MM.1S (cell line): ENCODE measurements at regions not wholly inside any gene's neighbourhood (a gene's known extent, or its start where the extent isn't known, plus 50 kb on each side); places are given as distances from the start of the nearest gene placed in this dataset.

Experiments
- DNase-seq: peaks from one replicate; pipeline ENCODE4 v3.0.0-alpha.2; 2015
- H2AFZ ChIP-seq: fragments of 300-600 bp; sonication (generic); 2 replicates; pipeline ENCODE4 v1.6.0; 2016; ENCODE audit warnings: antibody characterized with exemption, low read length
- H3F3A ChIP-seq: fragments of 300-600 bp; sonication (generic); 2 replicates; pipeline ENCODE4 v1.6.1; 2016; ENCODE audit warnings: mild to moderate bottlenecking, antibody characterized with exemption, low read length, moderate library complexity, mixed read lengths; ENCODE audit not compliant: insufficient read depth
- H3K27ac ChIP-seq: fragments of 300-600 bp; sonication (generic); 2 replicates; pipeline ENCODE4 v1.5.1; 2016; ENCODE audit warnings: mild to moderate bottlenecking, low read length
- H3K27me3 ChIP-seq: fragments of 300-600 bp; sonication (generic); replicated peaks from 2 replicates; pipeline ENCODE4 v1.6.0; 2016; ENCODE audit warnings: low read length; ENCODE audit not compliant: insufficient read depth
- H3K36me3 ChIP-seq: fragments of 300-600 bp; sonication (generic); replicated peaks from 2 replicates; pipeline ENCODE4 v1.6.1; 2016; ENCODE audit warnings: mild to moderate bottlenecking, low read length, mixed read lengths; ENCODE audit not compliant: insufficient read depth
- H3K4me1 ChIP-seq: fragments of 300-600 bp; sonication (generic); 2 replicates; pipeline ENCODE4 v1.6.1; 2016; ENCODE audit warnings: low read length, mixed read lengths
- H3K4me2 ChIP-seq: fragments of 300-600 bp; sonication (generic); 2 replicates; pipeline ENCODE4 v1.6.0; 2016; ENCODE audit warnings: low read depth, low read length
- H3K4me3 ChIP-seq: fragments of 300-600 bp; sonication (generic); 2 replicates; pipeline ENCODE4 v1.5.1; 2016; ENCODE audit warnings: low read length, mixed read lengths
- H3K79me2 ChIP-seq: fragments of 300-600 bp; sonication (generic); 2 replicates; pipeline ENCODE4 v1.6.1; 2016; ENCODE audit warnings: mixed run types, low read length, mixed read lengths
- H3K9ac ChIP-seq: fragments of 300-600 bp; sonication (generic); 2 replicates; pipeline ENCODE4 v1.6.1; 2016; ENCODE audit warnings: low read length, mixed read lengths
- H3K9me2 ChIP-seq: fragments of 300-600 bp; sonication (generic); replicated peaks from 2 replicates; pipeline ENCODE4 v1.6.1; 2016; ENCODE audit warnings: mild to moderate bottlenecking, low read length, mixed read lengths; ENCODE audit not compliant: insufficient read depth
- H3K9me3 ChIP-seq: fragments of 300-600 bp; sonication (generic); replicated peaks from 2 replicates; pipeline ENCODE4 v1.6.1; 2016; ENCODE audit warnings: mild to moderate bottlenecking, low read length, mixed read lengths; ENCODE audit not compliant: insufficient read depth
- H4K20me1 ChIP-seq: fragments of 300-600 bp; sonication (generic); 2 replicates; pipeline ENCODE4 v1.6.1; 2016; ENCODE audit warnings: mild to moderate bottlenecking, low read length, moderate library complexity, mixed read lengths; ENCODE audit not compliant: insufficient read depth
- EZH2 ChIP-seq: fragments of 300-600 bp; sonication (generic); optimal IDR thresholded peaks from 2 replicates; pipeline ENCODE3; 2017; ENCODE audit warnings: low read depth, mild to moderate bottlenecking, antibody characterized with exemption, low read length, mixed read lengths
- EZH2phosphoT487 ChIP-seq: fragments of 300-600 bp; sonication (generic); IDR thresholded peaks from 2 replicates; pipeline ENCODE4 v1.6.1; 2018; ENCODE audit warnings: antibody characterized with exemption, low read length
- TF ChIP-seq, protein P1 (sequence below): fragments of 300-600 bp; sonication (generic); IDR thresholded peaks from 2 replicates; pipeline ENCODE4 v1.5.1; 2016; ENCODE audit warnings: antibody characterized with exemption, low read length, mixed read lengths

DNA sequence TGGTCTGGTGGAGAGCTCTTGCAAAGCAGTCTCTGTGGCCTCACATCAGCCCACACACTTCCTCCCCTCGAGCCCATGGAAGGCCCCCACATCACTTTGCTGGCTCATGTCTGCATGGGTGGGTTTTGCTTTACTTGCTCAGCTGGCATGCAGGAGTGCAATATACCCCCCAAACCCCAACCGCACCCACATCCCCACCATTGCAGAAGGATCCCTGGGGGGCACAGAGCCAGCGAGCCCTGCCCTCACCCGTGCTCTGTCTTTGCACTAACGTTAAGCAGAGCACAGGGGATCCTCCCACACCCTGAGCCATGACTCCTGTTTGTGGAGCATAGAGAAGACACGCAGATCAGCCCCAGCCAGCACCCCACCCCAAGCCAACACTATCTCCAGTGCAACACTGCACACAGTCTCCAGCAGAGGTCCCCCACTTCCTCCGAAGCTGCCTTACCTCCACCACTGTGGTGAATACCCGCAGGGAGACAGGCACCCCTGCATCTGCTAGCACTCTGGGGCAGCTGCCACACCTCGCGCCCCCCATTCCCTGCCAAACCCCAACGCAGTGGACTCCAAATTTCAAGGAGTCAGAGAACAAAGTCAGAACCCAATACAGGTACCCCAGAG is 177.8 kb upstream of the RGPD4 start:
- Histone ChIP-seq H3K36me3 (no peaks in the 10 kb centered on the region), H3K9ac (no peak overlapping the region), H3K79me2 (no peaks in the 10 kb centered on the region), H3K9me3 (no peaks in the 10 kb centered on the region), H3K4me2 (no peak overlapping the region), H2AFZ (no peak overlapping the region), H4K20me1 (no peaks in the 10 kb centered on the region), H3K27me3 (no peaks in the 10 kb centered on the region), H3F3A (no peaks in the 10 kb centered on the region), H3K4me3 (no peak overlapping the region), H3K4me1 (no peaks in the 10 kb centered on the region), H3K9me2 (no peaks in the 10 kb centered on the region), H3K27ac (no peak overlapping the region)
- TF ChIP-seq EZH2phosphoT487 = no peak
- no peak for TF ChIP-seq EZH2
- TF ChIP-seq, protein P1, sequence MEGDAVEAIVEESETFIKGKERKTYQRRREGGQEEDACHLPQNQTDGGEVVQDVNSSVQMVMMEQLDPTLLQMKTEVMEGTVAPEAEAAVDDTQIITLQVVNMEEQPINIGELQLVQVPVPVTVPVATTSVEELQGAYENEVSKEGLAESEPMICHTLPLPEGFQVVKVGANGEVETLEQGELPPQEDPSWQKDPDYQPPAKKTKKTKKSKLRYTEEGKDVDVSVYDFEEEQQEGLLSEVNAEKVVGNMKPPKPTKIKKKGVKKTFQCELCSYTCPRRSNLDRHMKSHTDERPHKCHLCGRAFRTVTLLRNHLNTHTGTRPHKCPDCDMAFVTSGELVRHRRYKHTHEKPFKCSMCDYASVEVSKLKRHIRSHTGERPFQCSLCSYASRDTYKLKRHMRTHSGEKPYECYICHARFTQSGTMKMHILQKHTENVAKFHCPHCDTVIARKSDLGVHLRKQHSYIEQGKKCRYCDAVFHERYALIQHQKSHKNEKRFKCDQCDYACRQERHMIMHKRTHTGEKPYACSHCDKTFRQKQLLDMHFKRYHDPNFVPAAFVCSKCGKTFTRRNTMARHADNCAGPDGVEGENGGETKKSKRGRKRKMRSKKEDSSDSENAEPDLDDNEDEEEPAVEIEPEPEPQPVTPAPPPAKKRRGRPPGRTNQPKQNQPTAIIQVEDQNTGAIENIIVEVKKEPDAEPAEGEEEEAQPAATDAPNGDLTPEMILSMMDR = no peak
- DNase-seq = no peak

DNA sequence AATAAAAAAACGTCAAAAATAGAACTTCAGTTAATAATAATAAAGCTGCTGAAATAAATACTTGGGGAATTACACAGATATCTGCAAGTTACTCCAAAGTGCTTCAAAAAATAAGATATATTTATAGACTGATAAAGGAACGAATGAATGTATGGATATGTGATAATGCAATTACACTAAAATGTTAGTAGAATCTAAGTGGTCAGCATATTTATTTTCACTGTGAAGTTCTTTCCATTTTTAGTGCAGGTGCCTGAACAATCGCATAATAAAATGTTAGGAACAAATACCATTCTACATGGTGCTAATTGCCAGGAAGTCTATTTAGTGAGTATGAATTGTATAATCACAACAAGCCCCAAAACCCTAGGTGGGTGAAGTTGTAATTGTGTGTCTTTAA is 169.6 kb upstream of the RGPD4 start:
- no peaks in the 10 kb centered on the region for H3F3A ChIP-seq
- H3K9me2 ChIP-seq = no peaks in the 10 kb centered on the region
- no peaks in the 10 kb centered on the region for H3K36me3 ChIP-seq
- H3K79me2 ChIP-seq = no peaks in the 10 kb centered on the region
- TF ChIP-seq EZH2 = no peak
- no peaks in the 10 kb centered on the region for H3K27me3 ChIP-seq
- H3K4me2 ChIP-seq = no peak overlapping the region
- DNase-seq = no peak
- H3K4me3 ChIP-seq = no peak overlapping the region
- no peak overlapping the region for H2AFZ ChIP-seq
- no peaks in the 10 kb centered on the region for H3K4me1 ChIP-seq
- H3K9me3 ChIP-seq = no peaks in the 10 kb centered on the region
- no peak overlapping the region for H3K27ac ChIP-seq
- H3K9ac ChIP-seq = no peak overlapping the region
- no peaks in the 10 kb centered on the region for H4K20me1 ChIP-seq

DNA sequence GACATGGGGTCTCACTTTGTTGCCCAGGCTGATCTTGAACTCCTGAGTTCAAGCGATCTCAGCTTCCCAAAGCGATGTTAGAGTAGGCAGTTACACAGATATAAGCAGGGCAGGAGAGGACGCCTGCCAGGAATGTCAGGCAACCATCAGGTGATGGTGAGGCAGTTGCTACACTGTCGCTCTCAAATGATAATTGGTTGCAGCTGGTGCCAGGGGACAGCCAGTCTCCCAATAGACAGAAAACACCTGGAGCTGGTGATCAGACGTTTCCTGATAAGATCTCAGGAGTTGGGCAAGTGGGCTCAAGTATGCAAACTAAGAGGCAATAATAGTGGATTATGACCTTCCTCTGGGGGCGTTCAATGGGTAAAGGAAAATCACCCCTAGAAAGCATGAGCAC is 163.1 kb upstream of the RGPD4 start:
- Histone ChIP-seq H3K27ac (no peak overlapping the region), H3K79me2 (no peaks in the 10 kb centered on the region), H3K4me3 (no peak overlapping the region), H3K9me2 (no peaks in the 10 kb centered on the region), H3F3A (no peaks in the 10 kb centered on the region), H4K20me1 (no peaks in the 10 kb centered on the region), H3K27me3 (no peaks in the 10 kb centered on the region), H3K4me1 (no peaks in the 10 kb centered on the region), H3K9me3 (no peaks in the 10 kb centered on the region), H3K4me2 (no peak overlapping the region), H2AFZ (no peak overlapping the region), H3K36me3 (no peaks in the 10 kb centered on the region), H3K9ac (no peak overlapping the region)
- DNase-seq = no peak
- TF ChIP-seq EZH2phosphoT487 (no peak), EZH2 (no peak)
- TF ChIP-seq, protein P1 = no peak

DNA sequence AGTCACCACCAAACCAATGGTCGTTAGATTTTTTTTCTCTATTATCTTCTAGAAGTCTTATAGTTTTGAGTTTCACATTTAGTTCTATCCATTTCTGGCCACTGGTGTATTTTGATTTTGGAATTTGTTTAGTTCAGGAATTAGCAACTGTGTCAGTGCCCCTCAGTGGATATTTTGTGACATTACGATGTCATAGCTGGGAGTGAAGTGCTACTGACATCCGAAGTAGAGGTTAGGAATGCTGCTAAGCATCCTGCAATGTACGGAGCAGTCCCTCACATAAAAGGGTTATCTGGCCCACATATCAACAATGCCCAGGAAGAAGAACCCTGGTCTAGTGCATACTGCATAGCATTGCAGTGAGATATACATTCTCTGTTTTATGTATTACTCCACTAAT is 157.4 kb upstream of the RGPD4 start:
- H3K79me2 ChIP-seq = no peaks in the 10 kb centered on the region
- no peak overlapping the region for H2AFZ ChIP-seq
- no peaks in the 10 kb centered on the region for H4K20me1 ChIP-seq
- no peak overlapping the region for H3K4me3 ChIP-seq
- H3K36me3 ChIP-seq = no peaks in the 10 kb centered on the region
- no peaks in the 10 kb centered on the region for H3K9me3 ChIP-seq
- no peak for DNase-seq
- no peaks in the 10 kb centered on the region for H3K4me1 ChIP-seq
- H3K27ac ChIP-seq = no peak overlapping the region
- no peaks in the 10 kb centered on the region for H3F3A ChIP-seq
- H3K27me3 ChIP-seq = no peaks in the 10 kb centered on the region
- H3K9me2 ChIP-seq = no peaks in the 10 kb centered on the region
- H3K4me2 ChIP-seq = no peak overlapping the region
- TF ChIP-seq EZH2phosphoT487 = no peak
- TF ChIP-seq, protein P1 = no peak
- no peak for TF ChIP-seq EZH2
- H3K9ac ChIP-seq = no peak overlapping the region
